ENCODE measurements at regions not wholly inside any gene's neighbourhood (a gene's known extent, or its start where the extent isn't known, plus 50 kb on each side); places are given as distances from the start of the nearest gene placed in this dataset.

- DNase-seq, result no peak
Observed at GRCh38 chr13:88103824-88104223, 432.7 kb downstream of the SLITRK5 start.

DNA sequence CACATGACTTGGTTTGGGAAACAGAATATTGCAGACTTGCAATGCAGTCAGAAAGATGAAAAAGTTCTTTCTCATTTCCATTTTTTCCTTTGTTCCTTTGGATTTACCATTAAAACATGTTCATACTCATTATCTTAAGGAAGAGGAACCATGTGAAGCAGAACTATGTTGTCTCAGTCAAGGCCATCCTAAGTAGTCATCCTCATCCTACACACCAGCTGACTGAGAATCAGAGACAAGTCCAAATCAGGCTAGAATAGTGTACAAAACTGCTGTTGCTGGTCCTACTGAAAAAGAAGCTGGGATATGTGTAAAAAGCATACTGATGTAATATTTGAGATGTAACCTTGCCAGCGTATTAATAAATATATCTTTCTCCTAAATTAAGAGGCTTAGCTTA, 433.4 kb downstream of the SLITRK5 start:
- DNase-seq, result no peak

GRCh38 chr13:88107570-88107969, 436.4 kb downstream of the SLITRK5 start:
- no peak for DNase-seq

DNA sequence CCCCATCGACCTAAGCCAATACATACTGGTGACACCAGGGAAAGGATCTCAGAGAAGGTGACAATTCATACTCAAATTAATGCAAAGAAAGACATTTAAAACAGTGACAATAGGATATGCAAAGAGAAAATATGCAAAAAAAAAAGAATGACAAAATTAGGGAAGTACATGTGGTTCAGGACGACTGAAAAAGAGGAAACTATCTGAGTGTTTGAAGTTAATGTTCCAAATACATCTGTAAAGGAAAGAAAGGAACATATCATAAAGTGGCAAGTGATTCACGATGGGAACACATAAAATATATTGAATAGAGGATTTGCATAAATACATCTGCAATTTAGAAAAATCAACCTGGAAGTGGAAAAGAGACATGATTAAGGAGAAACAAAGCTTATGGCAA, 441.4 kb downstream of the SLITRK5 start:
- no peak for DNase-seq

DNA sequence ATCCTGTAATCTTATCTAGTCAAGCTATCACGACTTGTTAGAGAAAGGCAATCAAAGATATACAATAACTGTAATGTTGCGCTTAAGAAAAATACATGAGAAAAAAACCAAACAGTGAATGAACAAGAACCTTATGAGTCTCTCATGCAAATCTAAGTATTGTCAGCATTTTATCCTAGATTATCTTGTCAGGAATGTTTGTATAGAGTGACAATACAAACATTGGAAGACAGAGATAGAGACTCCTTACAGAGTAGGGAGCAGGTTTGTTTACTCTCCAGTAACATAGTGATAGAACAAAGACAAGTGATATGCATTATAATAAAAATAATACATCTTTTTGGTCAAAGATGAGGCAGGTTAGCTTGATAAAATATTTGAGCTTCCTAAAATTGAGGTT, 444.8 kb downstream of the SLITRK5 start:
- no peak for DNase-seq

- DNase-seq, result no peak
Observed at GRCh38 chr13:88118952-88119351, 447.8 kb downstream of the SLITRK5 start.

DNA sequence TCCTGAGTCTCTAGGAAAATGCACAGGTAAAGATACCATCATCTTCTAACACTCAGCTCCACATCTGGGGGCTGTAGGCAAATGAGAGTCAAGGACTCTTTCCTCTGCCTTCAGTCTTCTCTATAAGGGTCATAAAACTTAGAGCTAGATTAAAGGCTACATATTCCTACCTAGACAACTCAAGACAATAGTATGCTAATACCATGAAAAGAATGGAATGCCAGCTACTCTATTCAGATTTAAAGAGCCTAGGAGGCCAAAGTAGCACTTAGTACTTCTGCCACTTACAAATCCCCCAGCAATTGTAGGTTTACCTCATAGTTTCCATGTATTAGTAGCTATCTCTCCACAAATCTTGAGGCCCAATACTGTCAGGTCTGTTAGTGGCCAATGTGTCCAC, 453.0 kb downstream of the SLITRK5 start:
- no peak for DNase-seq

- DNase-seq, result no peak
Observed at GRCh38 chr13:88125055-88125454, 453.9 kb downstream of the SLITRK5 start.

- no peak for DNase-seq
Observed at GRCh38 chr13:88136098-88136790, 465.1 kb downstream of the SLITRK5 start.

DNA sequence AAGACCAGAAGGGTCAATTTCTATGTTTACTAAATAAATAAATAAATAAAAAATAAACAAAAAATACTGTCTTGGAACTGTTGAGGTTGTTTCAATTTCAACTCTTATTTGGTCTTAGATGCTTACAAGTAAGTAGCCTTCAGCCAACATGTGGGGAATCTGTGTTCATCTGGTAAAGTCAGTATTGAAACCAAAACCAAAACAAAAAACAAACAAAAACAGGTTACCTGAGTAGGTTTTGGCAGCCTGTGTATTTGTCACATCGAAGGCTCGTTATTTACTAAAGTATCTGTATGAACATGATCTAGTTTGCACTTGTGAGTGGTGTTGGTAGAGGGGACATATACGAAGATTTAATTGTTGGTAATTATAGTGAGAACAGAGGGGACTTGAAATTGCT, 471.5 kb downstream of the SLITRK5 start:
- DNase-seq, result no peak

- DNase-seq, result no peak
Observed at GRCh38 chr13:88144580-88144979, 473.4 kb downstream of the SLITRK5 start.

GRCh38 chr13:88153353-88153752, 482.2 kb downstream of the SLITRK5 start:
- no peak for DNase-seq

DNA sequence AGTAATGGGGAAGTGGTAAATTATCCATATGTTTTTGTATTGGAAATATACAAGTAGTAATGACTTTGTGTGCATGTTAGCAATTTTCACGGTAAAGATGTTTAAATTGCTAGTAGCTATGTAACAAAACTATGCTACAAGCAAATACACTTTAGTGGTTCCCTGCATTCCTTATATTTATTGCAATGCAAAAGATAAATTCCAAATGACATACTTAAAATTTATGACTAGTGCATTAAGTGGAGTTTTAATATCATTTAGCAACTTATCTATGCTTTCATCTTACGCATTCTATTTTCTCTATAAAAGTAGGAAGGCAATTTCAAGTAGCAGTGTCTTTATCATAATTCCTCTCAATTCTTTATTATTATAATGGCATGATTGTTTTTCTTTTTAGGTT, 482.8 kb downstream of the SLITRK5 start:
- DNase-seq, result no peak

DNA sequence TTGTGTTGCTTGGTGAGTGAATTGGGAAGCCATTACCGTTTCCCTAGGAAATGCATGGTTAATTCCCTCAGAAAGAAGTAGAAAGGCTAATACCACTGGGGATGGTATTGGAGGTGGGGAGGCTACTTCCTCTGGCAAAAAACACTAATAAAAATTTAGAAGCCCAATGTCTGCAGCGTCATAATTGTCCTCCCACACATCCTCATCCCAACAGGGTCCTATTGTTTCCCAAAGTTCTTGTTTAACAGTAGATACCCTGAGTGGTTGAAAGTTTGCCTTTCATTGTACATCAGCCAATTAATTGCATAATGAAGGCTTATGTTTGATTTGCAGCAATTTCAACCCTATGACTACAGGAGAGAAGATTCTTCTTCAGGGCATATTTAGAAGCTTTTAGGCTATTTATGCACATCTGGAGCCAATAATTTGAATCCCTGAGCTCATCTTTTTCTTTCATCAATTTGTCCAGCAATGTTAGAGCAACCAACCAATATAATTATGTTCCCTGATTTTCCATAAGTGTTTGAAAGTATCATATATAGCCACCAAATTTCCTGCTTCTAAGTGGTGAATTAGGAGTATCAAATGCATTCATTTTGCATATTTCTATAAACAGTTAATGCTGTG, 491.0 kb downstream of the SLITRK5 start:
- DNase-seq, result no peak

- no peak for DNase-seq
Observed at GRCh38 chr13:88176231-88176630, 505.1 kb downstream of the SLITRK5 start.

GRCh38 chr13:88183440-88183839, 512.3 kb downstream of the SLITRK5 start:
- no peak for DNase-seq

- DNase-seq, result no peak
Observed at GRCh38 chr13:88188986-88189385, 517.8 kb downstream of the SLITRK5 start.

- no peak for DNase-seq
Observed at GRCh38 chr13:88189728-88190127, 518.6 kb downstream of the SLITRK5 start.

DNA sequence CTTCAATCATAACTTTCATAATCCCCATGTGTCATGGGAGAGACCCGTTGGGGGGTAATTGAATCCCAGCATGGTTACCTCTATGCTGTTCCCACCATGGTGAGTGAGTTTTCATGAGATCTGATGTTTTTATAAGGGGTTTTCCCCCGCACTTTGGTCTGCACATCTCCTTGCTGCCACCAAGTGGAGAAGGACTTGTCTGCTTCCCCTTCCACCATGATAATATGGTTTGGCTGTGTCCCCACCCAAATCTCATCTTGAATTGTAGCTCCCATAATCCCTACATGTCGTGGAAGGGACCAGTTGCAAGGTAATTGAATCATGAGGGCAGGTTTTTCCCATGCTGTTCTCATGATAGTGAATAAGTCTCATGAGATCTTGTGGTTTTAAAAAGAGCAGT, 524.9 kb downstream of the SLITRK5 start:
- DNase-seq, result no peak

DNA sequence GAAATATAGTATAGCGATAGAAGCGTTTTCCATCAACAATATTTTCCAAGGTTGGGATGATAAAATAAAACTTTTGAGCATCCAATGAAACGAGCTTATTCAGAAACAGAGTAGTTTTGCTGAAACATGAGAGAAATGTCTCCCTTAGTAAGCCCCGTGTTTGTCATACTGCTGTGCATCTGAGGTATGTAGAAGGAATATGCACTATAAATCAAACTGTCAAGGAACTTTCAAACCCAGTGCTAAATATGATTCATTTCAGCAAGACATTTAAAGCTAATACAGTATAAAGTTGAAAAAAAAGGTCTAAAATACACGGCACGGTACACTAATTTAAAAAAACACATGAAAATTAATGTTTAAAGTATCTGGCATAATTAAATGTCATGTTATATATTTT, 546.2 kb downstream of the SLITRK5 start:
- no peak for DNase-seq

GRCh38 chr13:88217883-88218282, 546.7 kb downstream of the SLITRK5 start:
- no peak for DNase-seq

GRCh38 chr13:88223958-88224357, 552.8 kb downstream of the SLITRK5 start:
- DNase-seq, result no peak

GRCh38 chr13:88235441-88235840, 564.3 kb downstream of the SLITRK5 start:
- DNase-seq, result no peak

- DNase-seq, result no peak
Observed at GRCh38 chr13:88246239-88246638, 575.1 kb downstream of the SLITRK5 start.

GRCh38 chr13:88248393-88248792, 577.2 kb downstream of the SLITRK5 start:
- DNase-seq, result no peak

Data from GDM1 (cell line).